ENCODE measurements at regions not wholly inside any gene's neighbourhood (a gene's known extent, or its start where the extent isn't known, plus 50 kb on each side); places are given as distances from the start of the nearest gene placed in this dataset.

GRCh38 chr14:46259536-46259935, 392.0 kb downstream of the RPL10L start:
- TF ChIP-seq CTCF (IDR thresholded peaks at IDR 0.05; ENCODE audit: low read length) = peak; percentile 46
- TF ChIP-seq EZH2 (optimal IDR thresholded peaks at IDR 0.05; ENCODE audit: low read depth, low read length) = no peak
- TF ChIP-seq EZH2phosphoT487 (IDR thresholded peaks at IDR 0.05; ENCODE audit: low read length) = no peak
